Peyer's patch (tissue), 4 donors: ENCODE measurements at regions not wholly inside any gene's neighbourhood (a gene's known extent, or its start where the extent isn't known, plus 50 kb on each side); places are given as distances from the start of the nearest gene placed in this dataset.
"Not testable (repeated sequence)": the region's sequence is repeated elsewhere in the genome, so short reads cannot be mapped to it uniquely, and the experiment has no call there.

ENCODE experiments used
- DNase-seq, 3 donors: peaks; one replicate each; pipeline ENCODE4 v3.0.0-alpha.2; 2017 to 2019
- H3K27ac ChIP-seq, 4 donors: fragments of 200-600 bp; sonication (generic); one replicate each; pipeline ENCODE4 v1.5.1; 2016 to 2019
- H3K27me3 ChIP-seq, 2 donors: fragments of 200-600 bp; sonication (generic); one replicate each; pipeline ENCODE4 v1.5.1; 2019
- H3K36me3 ChIP-seq, 3 donors: fragments of 200-600 bp; sonication (generic); one replicate each; pipeline ENCODE4 v1.5.1; 2016 to 2019
- H3K4me1 ChIP-seq, 4 donors: fragments of 200-600 bp; sonication (generic); one replicate each; pipeline ENCODE4 v1.5.1; 2016 to 2019
- H3K4me3 ChIP-seq, 4 donors: fragments of 200-600 bp; sonication (generic); 1 replicate in 3 of 4; 2 replicates in 1 of 4; pipeline ENCODE4 v1.5.1; 2016 to 2019; ENCODE audit warnings: mild to moderate bottlenecking in 1 of 4
- H3K9me3 ChIP-seq, 4 donors: fragments of 200-600 bp; sonication (generic); one replicate each; pipeline ENCODE4 v1.5.1; 2016 to 2019; ENCODE audit warnings: mild to moderate bottlenecking in 1 of 4
- CTCF ChIP-seq, 6 experiments: fragments of 450-650 bp in 4 of 6; fragments of 200-600 bp in 2 of 6; sonication (generic) in 1 of 6; IDR thresholded peaks; one replicate each; pipeline ENCODE4 v1.5.1; 2017 to 2019; ENCODE audit warnings: antibody characterized with exemption in 6 of 6, mild to moderate bottlenecking in 3 of 6, moderate library complexity in 1 of 6
- POLR2A ChIP-seq, 2 donors: fragments of 450-650 bp; IDR thresholded peaks; one replicate each; pipeline ENCODE4 v1.5.1; 2017; ENCODE audit warnings: antibody characterized with exemption in 2 of 2, mild to moderate bottlenecking in 2 of 2, moderate library complexity in 2 of 2

GRCh38 chr10:84600947-84601346 lies 272.6 kb downstream of the CCSER2 start:
- Histone ChIP-seq H3K36me3 (no peaks in the 10 kb centered on the region), H3K9me3 (no peaks in the 10 kb centered on the region), H3K4me3 (no peak overlapping the region), H3K27me3 (no peaks in the 10 kb centered on the region), H3K27ac (no peak overlapping the region), H3K4me1 (no peaks in the 10 kb centered on the region)
- DNase-seq = no peak
- TF ChIP-seq POLR2A (IDR thresholded peaks at IDR 0.05) (no peak), CTCF (IDR thresholded peaks at IDR 0.05) (no peak)

GRCh38 chr10:84602543-84602942 lies 274.2 kb downstream of the CCSER2 start:
- H3K27me3 ChIP-seq, H3K4me1 ChIP-seq, H3K9me3 ChIP-seq, H3K36me3 ChIP-seq, H3K27ac ChIP-seq, DNase-seq, H3K4me3 ChIP-seq: not testable (repeated sequence)

GRCh38 chr10:84603971-84604370 lies 275.6 kb downstream of the CCSER2 start:
- H3K36me3 ChIP-seq = no peaks in the 10 kb centered on the region
- no peak overlapping the region for H3K27ac ChIP-seq
- no peaks in the 10 kb centered on the region for H3K9me3 ChIP-seq
- DNase-seq = no peak
- H3K4me1 ChIP-seq = no peaks in the 10 kb centered on the region
- H3K4me3 ChIP-seq = no peak overlapping the region
- TF ChIP-seq CTCF (IDR thresholded peaks at IDR 0.05) (no peak), POLR2A (IDR thresholded peaks at IDR 0.05) (no peak)
- H3K27me3 ChIP-seq = no peaks in the 10 kb centered on the region

GRCh38 chr10:84605802-84606201 lies 277.4 kb downstream of the CCSER2 start:
- Histone ChIP-seq H3K36me3 (no peaks in the 10 kb centered on the region), H3K4me1 (no peaks in the 10 kb centered on the region), H3K9me3 (no peaks in the 10 kb centered on the region), H3K27ac (no peak overlapping the region), H3K4me3 (no peak overlapping the region), H3K27me3 (no peaks in the 10 kb centered on the region)
- TF ChIP-seq CTCF (IDR thresholded peaks at IDR 0.05) (no peak), POLR2A (IDR thresholded peaks at IDR 0.05) (no peak)
- no peak for DNase-seq

GRCh38 chr10:84606428-84606827 lies 278.0 kb downstream of the CCSER2 start:
- no peaks in the 10 kb centered on the region for H3K27me3 ChIP-seq
- DNase-seq = no peak
- no peaks in the 10 kb centered on the region for H3K9me3 ChIP-seq
- no peak overlapping the region for H3K27ac ChIP-seq
- no peaks in the 10 kb centered on the region for H3K4me1 ChIP-seq
- no peaks in the 10 kb centered on the region for H3K36me3 ChIP-seq
- H3K4me3 ChIP-seq = no peak overlapping the region
- TF ChIP-seq CTCF (IDR thresholded peaks at IDR 0.05) (no peak), POLR2A (IDR thresholded peaks at IDR 0.05) (no peak)

GRCh38 chr10:84607044-84607443 lies 278.7 kb downstream of the CCSER2 start:
- no peaks in the 10 kb centered on the region for H3K4me1 ChIP-seq
- no peak overlapping the region for H3K27ac ChIP-seq
- DNase-seq = no peak
- H3K9me3 ChIP-seq = no peaks in the 10 kb centered on the region
- no peak for TF ChIP-seq POLR2A (IDR thresholded peaks at IDR 0.05)
- no peak for TF ChIP-seq CTCF (IDR thresholded peaks at IDR 0.05)
- H3K27me3 ChIP-seq = no peaks in the 10 kb centered on the region
- H3K4me3 ChIP-seq = no peak overlapping the region
- H3K36me3 ChIP-seq = no peaks in the 10 kb centered on the region
